GM03348 (cell line): ENCODE measurements at regions not wholly inside any gene's neighbourhood (a gene's known extent, or its start where the extent isn't known, plus 50 kb on each side); places are given as distances from the start of the nearest gene placed in this dataset.

ENCODE experiments used
- DNase-seq: peaks from one replicate; pipeline ENCODE4 v3.0.0; 2012; ENCODE audit warnings: low spot score

GRCh38 chr11:11077898-11078297 is 220.0 kb upstream of the ZBED5 start:
- no peak for DNase-seq

- DNase-seq: no peak
Observed at GRCh38 chr11:11076879-11077278, 219.0 kb upstream of the ZBED5 start.

- DNase-seq: no peak
Observed at GRCh38 chr11:11076276-11076675, 218.4 kb upstream of the ZBED5 start.

- no peak for DNase-seq
Observed at GRCh38 chr11:11075515-11076171, 217.8 kb upstream of the ZBED5 start.

GRCh38 chr11:11074686-11075335 is 217.0 kb upstream of the ZBED5 start:
- no peak for DNase-seq

- no peak for DNase-seq
Observed at GRCh38 chr11:11073996-11074395, 216.1 kb upstream of the ZBED5 start.

GRCh38 chr11:11072067-11072466 is 214.2 kb upstream of the ZBED5 start:
- no peak for DNase-seq

- no peak for DNase-seq
Observed at GRCh38 chr11:11071486-11071885, 213.6 kb upstream of the ZBED5 start.

GRCh38 chr11:11070976-11071375 is 213.1 kb upstream of the ZBED5 start:
- no peak for DNase-seq

- DNase-seq: no peak
Observed at GRCh38 chr11:11069841-11070835, 212.3 kb upstream of the ZBED5 start.

GRCh38 chr11:11068113-11068512 is 210.3 kb upstream of the ZBED5 start:
- DNase-seq: no peak

- DNase-seq: no peak
Observed at GRCh38 chr11:11065396-11065795, 207.5 kb upstream of the ZBED5 start.

GRCh38 chr11:11057472-11057854 is 199.6 kb upstream of the ZBED5 start:
- DNase-seq: no peak

GRCh38 chr11:11056749-11057471 is 199.1 kb upstream of the ZBED5 start:
- DNase-seq: no peak

GRCh38 chr11:11056316-11056715 is 198.5 kb upstream of the ZBED5 start:
- no peak for DNase-seq

GRCh38 chr11:11047851-11048610 is 190.2 kb upstream of the ZBED5 start:
- DNase-seq: no peak

- DNase-seq: no peak
Observed at GRCh38 chr11:11046781-11047180, 188.9 kb upstream of the ZBED5 start.

- DNase-seq: no peak
Observed at GRCh38 chr11:11045156-11045930, 187.5 kb upstream of the ZBED5 start.

- no peak for DNase-seq
Observed at GRCh38 chr11:11044137-11044855, 186.4 kb upstream of the ZBED5 start.

GRCh38 chr11:11043721-11044120 is 185.9 kb upstream of the ZBED5 start:
- no peak for DNase-seq
